Ovary (tissue), 1 donor: ENCODE measurements at regions not wholly inside any gene's neighbourhood (a gene's known extent, or its start where the extent isn't known, plus 50 kb on each side); places are given as distances from the start of the nearest gene placed in this dataset.
"Not testable (repeated sequence)": the region's sequence is repeated elsewhere in the genome, so short reads cannot be mapped to it uniquely, and the experiment has no call there.

Source experiments
- EP300 ChIP-seq: sonication (generic); formaldehyde crosslinking; IDR thresholded peaks from one replicate; pipeline ENCODE4 v1.6.1; 2017; ENCODE audit warnings: antibody characterized with exemption
- POLR2A ChIP-seq: fragments of 450-650 bp; IDR thresholded peaks from one replicate; pipeline ENCODE4 v1.6.1; 2017; ENCODE audit warnings: antibody characterized with exemption, mild to moderate bottlenecking, moderate library complexity

GRCh38 chr9:42860133-42860532, 676.7 kb downstream of the SPATA31A6 start:
- TF ChIP-seq POLR2A, EP300: not testable (repeated sequence)
